ENCODE measurements at regions not wholly inside any gene's neighbourhood (a gene's known extent, or its start where the extent isn't known, plus 50 kb on each side); places are given as distances from the start of the nearest gene placed in this dataset.

GRCh38 chr10:71076473-71077142 lies 135.8 kb upstream of the UNC5B start:
- ATAC-seq (no peak), DNase-seq (peak in 1 of 10 donors; percentile 11)
- no peaks in the 10 kb centered on the region for H3K4me1 Mint-ChIP-seq
- H3K27ac Mint-ChIP-seq: peak overlapping the region in 2 of 10 donors; percentile 15 to 48
- no peaks in the 10 kb centered on the region for H3K27me3 Mint-ChIP-seq
- POLR2A ChIA-PET: interaction anchor here (0.8 kb wide), 1 partner anchor 616 kb away, joined by 3 read pairs; no protein-coding TSS in a partner anchor
- H3K36me3 Mint-ChIP-seq: no peaks in the 10 kb centered on the region
- no peaks in the 10 kb centered on the region for H3K9me3 Mint-ChIP-seq
- H3K4me3 Mint-ChIP-seq: no peak overlapping the region

- ATAC-seq: no peak
- no peaks in the 10 kb centered on the region for H3K4me1 Mint-ChIP-seq
- H3K4me3 Mint-ChIP-seq: no peak overlapping the region
- POLR2A ChIA-PET: no interaction called here
- no peaks in the 10 kb centered on the region for H3K27me3 Mint-ChIP-seq
- no peaks in the 10 kb centered on the region for H3K36me3 Mint-ChIP-seq
- H3K9me3 Mint-ChIP-seq: no peaks in the 10 kb centered on the region
- no peak overlapping the region for H3K27ac Mint-ChIP-seq
- DNase-seq: peak in 1 of 10 donors; percentile 7
These were observed 135.2 kb upstream of the UNC5B start for GRCh38 chr10:71077143-71077581.

- Mint-ChIP-seq H3K36me3 (no peaks in the 10 kb centered on the region), H3K9me3 (no peaks in the 10 kb centered on the region), H3K27ac (no peak overlapping the region), H3K27me3 (no peaks in the 10 kb centered on the region), H3K4me1 (no peaks in the 10 kb centered on the region), H3K4me3 (no peak overlapping the region)
- no peak for ATAC-seq
- POLR2A ChIA-PET: no interaction called here
- no peak for DNase-seq
These were observed 134.4 kb upstream of the UNC5B start for GRCh38 chr10:71077796-71078453.

DNA sequence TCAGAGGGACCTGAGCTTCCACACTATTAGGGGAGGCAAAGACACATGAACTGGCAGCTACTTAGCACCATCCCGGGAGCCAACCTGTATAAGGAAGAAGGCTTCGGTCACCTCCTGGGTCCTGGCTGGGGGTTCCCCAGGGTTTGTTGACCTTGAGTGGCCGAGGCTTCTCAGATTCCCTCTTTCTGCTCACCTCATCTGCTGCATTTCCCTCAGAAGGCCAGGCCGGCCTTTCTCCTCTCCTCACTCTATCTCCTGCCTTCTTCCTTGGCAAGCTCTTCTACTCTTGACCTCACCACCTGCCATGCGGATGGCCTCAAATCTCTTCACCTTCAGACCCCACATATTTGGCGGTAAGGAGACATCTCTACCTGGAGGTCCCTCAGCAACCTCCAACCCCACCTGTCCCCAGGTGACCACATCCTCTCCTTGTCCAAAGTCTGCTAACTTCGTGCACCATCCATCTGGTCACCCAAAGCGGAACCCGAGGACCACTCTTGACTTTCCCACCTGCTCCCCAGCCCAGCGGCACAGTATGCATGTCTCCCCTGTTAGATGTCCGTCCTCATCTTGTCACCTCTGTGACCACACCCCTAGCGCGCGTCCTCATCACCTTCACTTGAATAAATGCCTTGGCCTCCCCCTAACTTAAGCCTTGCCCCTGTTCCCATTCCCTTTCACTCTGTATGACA lies 133.8 kb upstream of the UNC5B start:
- ATAC-seq (no peak), DNase-seq (peak in 1 of 10 donors; percentile 13)
- POLR2A ChIA-PET: no interaction called here
- H3K27ac Mint-ChIP-seq: no peak overlapping the region
- no peaks in the 10 kb centered on the region for H3K9me3 Mint-ChIP-seq
- H3K36me3 Mint-ChIP-seq: no peaks in the 10 kb centered on the region
- no peaks in the 10 kb centered on the region for H3K4me1 Mint-ChIP-seq
- no peak overlapping the region for H3K4me3 Mint-ChIP-seq
- H3K27me3 Mint-ChIP-seq: no peaks in the 10 kb centered on the region

DNA sequence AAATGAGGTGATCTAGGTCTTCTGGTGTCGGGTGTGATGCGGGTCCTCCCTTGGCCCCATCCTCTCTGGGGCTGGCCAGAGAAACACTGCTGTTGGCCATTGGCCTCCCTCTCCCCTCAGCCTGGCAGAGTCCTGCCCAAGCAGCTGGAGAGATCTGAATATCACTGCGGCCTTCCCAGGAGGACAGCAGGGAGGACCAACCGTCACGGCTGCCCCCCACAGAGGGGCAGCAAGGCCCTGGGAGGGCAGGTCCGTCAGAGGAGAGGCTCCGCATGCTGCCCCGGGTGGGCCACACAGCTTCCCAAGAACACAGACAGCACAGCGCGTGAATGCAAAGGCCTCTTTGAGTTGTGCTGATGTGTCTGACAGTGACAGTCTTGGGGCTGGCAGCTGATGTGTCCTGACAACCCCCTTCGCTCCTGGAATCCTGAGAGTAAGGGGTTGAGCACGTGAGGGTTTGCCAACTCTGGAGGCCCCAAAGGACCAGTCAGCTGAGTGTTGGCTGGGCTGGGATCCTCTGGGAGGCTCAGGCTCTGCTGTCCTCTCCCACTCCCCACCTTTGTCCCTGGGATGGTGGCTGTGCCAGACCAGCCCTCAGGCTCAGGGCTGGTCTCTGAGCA lies 132.5 kb upstream of the UNC5B start:
- no peaks in the 10 kb centered on the region for H3K4me1 Mint-ChIP-seq
- no peaks in the 10 kb centered on the region for H3K27me3 Mint-ChIP-seq
- no peaks in the 10 kb centered on the region for H3K9me3 Mint-ChIP-seq
- H3K27ac Mint-ChIP-seq: no peak overlapping the region
- POLR2A ChIA-PET: no interaction called here
- ATAC-seq (no peak), DNase-seq (peak in 1 of 10 donors; percentile 11)
- H3K36me3 Mint-ChIP-seq: no peaks in the 10 kb centered on the region
- H3K4me3 Mint-ChIP-seq: no peak overlapping the region

GRCh38 chr10:71080381-71081228 lies 131.8 kb upstream of the UNC5B start:
- POLR2A ChIA-PET: no interaction called here
- Mint-ChIP-seq H3K27me3 (peaks cover 0 to 3% (median 0%) of the 10 kb centered on the region in 5 donors), H3K27ac (no peak overlapping the region), H3K9me3 (no peaks in the 10 kb centered on the region), H3K4me3 (no peak overlapping the region), H3K36me3 (no peaks in the 10 kb centered on the region), H3K4me1 (no peaks in the 10 kb centered on the region)
- no peak for ATAC-seq
- DNase-seq: peak in 1 of 10 donors; percentile 12

DNA sequence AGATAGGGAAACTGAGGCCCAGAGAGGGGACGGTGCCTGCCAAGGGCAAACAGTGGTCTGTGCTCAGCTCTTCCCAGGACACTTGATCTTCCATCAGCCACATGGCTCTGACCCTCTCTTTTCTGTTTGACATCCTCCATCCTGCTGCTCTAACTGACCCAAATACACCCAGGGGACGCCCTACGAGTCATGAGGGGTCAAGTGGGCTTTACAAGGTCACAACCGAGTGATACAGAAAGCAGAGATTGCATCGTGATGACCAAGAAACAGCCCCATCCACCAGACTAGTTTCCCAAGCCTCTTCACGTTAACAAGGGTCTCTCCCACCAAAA lies 131.2 kb upstream of the UNC5B start:
- no peaks in the 10 kb centered on the region for H3K4me1 Mint-ChIP-seq
- no peaks in the 10 kb centered on the region for H3K9me3 Mint-ChIP-seq
- H3K36me3 Mint-ChIP-seq: no peaks in the 10 kb centered on the region
- DNase-seq: peak in 1 of 10 donors; percentile 11
- H3K27me3 Mint-ChIP-seq: peaks cover 0 to 3% (median 0%) of the 10 kb centered on the region in 5 donors
- H3K4me3 Mint-ChIP-seq: no peak overlapping the region
- ATAC-seq: no peak
- POLR2A ChIA-PET: no interaction called here
- no peak overlapping the region for H3K27ac Mint-ChIP-seq

DNA sequence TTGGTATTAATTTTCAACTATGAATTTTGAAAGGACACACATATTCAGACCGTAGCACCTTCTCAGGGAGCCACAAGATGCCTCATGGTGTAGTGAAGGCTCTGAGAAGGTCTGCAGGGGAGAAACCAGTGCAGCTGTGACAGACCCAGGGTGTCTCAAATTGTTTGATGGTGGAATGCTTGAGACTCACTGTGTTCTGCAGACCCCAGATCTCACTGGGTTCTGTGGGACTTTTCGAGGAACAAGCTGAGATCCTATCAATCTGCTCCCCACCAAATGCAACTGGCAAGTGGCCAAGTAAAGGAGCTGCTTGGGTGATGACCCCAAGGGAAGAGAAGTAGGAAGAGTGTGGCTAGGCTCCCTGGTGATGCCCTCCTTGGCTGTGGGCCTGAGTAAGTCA lies 130.5 kb upstream of the UNC5B start:
- peaks cover 0 to 3% (median 0%) of the 10 kb centered on the region in 5 donors for H3K27me3 Mint-ChIP-seq
- H3K4me3 Mint-ChIP-seq: no peak overlapping the region
- H3K36me3 Mint-ChIP-seq: no peaks in the 10 kb centered on the region
- H3K27ac Mint-ChIP-seq: no peak overlapping the region
- DNase-seq (peak in 1 of 10 donors; percentile 10), ATAC-seq (no peak)
- no peaks in the 10 kb centered on the region for H3K9me3 Mint-ChIP-seq
- H3K4me1 Mint-ChIP-seq: no peaks in the 10 kb centered on the region
- POLR2A ChIA-PET: no interaction called here

DNA sequence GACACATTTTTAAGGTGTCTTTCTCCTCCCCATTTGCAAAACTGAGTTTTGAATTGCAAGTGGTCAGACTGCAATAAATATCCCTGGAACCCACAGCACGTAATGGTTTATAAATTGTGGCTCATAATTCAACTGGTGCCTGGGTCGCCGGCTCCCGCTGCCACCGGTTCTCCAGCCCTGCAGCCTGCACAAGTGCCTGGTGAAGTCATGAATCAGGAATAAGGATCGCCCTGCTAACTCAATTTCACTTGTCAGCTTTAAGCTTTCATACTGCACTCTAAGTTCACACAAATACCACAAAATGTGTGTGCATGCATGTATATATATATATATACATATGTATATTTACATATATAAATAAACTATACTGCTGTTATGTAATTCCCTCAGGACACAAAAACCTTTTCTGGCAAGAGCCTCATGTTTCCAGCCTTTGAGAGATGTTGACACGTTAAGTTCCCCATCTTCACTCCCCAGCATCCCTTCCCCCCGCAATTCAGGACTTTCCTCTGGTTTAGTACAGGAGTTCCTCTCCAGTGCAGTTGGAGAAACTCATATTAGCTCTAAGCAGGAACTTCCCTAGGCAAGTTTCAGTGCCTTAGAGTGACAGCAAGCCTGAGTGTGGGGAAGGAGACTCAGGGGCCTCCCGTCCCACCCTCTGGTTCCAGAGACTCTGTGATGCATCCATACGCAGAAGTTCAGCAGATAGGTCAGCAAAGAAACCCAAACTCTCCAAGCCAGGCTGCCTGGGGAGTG lies 129.2 kb upstream of the UNC5B start:
- Mint-ChIP-seq H3K9me3 (no peaks in the 10 kb centered on the region), H3K4me3 (no peak overlapping the region), H3K27ac (no peak overlapping the region), H3K27me3 (peaks cover 0 to 3% (median 0%) of the 10 kb centered on the region in 5 donors), H3K4me1 (no peaks in the 10 kb centered on the region), H3K36me3 (no peaks in the 10 kb centered on the region)
- POLR2A ChIA-PET: no interaction called here
- DNase-seq (peak in 2 of 10 donors; percentile 2 to 26), ATAC-seq (no peak)

DNA sequence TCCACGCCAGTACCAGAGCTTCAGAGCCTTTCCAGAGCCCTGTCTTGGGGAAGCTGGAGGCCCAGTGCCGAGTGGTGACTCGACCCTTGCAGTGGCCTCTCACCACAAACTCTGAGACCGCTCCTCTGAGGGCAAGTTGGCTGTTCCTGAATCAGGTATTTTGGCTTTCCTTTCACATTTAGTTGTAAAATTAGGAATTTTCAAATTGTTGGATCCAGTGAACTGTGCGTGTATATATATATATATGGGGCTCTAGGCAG lies 128.7 kb upstream of the UNC5B start:
- DNase-seq (peak in 1 of 10 donors; percentile 11), ATAC-seq (no peak)
- POLR2A ChIA-PET: no interaction called here
- Mint-ChIP-seq H3K4me3 (no peak overlapping the region), H3K27ac (no peak overlapping the region), H3K9me3 (no peaks in the 10 kb centered on the region), H3K4me1 (no peaks in the 10 kb centered on the region), H3K27me3 (peaks cover 0 to 3% (median 0%) of the 10 kb centered on the region in 5 donors), H3K36me3 (no peaks in the 10 kb centered on the region)

DNA sequence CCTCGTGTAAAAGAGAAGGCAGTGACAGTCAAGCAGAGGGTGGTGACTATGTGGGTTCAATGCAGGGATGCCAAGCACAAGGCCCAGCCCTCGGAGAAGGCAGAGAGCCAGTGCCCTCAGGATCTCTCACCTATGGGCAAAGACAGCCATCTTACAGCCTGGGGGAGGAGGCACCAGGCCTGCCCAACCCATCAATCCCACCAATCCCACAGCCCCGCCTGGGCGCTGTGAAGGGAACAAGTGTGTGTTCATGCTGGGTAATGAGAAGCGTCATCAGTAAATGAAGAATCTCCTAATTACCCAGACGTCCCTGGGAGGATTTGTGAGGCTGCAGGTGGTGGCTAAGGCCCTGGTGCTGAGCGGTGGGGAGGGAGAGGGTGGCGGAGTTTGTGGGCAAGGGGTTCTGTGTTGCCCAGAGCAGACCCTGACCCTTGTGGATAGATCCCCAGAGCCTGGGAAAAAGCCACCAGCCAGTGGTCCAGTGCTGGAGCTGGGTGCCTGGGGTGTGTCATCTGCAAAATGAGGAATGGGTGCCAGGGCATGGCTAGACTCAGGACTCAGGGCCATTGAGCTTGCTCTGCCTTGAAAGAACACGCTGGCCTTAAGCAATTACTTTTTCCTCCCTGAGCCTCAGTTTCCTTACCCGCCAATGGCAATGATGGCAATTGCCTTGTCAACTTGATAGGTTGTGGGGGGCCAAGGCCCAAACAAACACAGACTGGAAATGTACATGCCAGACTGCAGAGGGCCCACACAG lies 128.1 kb upstream of the UNC5B start:
- POLR2A ChIA-PET: no interaction called here
- Mint-ChIP-seq H3K4me1 (no peaks in the 10 kb centered on the region), H3K4me3 (no peak overlapping the region), H3K36me3 (no peaks in the 10 kb centered on the region), H3K27ac (no peak overlapping the region), H3K27me3 (peaks cover 0 to 3% (median 0%) of the 10 kb centered on the region in 5 donors), H3K9me3 (no peaks in the 10 kb centered on the region)
- peak in 2 of 10 donors; percentile 7 to 48 for DNase-seq
- no peak for ATAC-seq

GRCh38 chr10:71084818-71085126 lies 127.6 kb upstream of the UNC5B start:
- ATAC-seq: no peak
- POLR2A ChIA-PET: no interaction called here
- DNase-seq: peak in 1 of 10 donors; percentile 0

More at GRCh38 chr10:71084818-71085126, 127.6 kb upstream of the UNC5B start:
- Mint-ChIP-seq H3K27me3 (peaks cover 0 to 3% (median 1%) of the 10 kb centered on the region in 5 donors), H3K9me3 (no peaks in the 10 kb centered on the region), H3K36me3 (no peaks in the 10 kb centered on the region), H3K4me3 (no peak overlapping the region), H3K4me1 (no peaks in the 10 kb centered on the region), H3K27ac (no peak overlapping the region)

Data from naive thymus-derived CD8-positive, alpha-beta T cell (primary cell).